Parathyroid adenoma (tissue), 2 donors: ENCODE measurements at regions not wholly inside any gene's neighbourhood (a gene's known extent, or its start where the extent isn't known, plus 50 kb on each side); places are given as distances from the start of the nearest gene placed in this dataset.

Source experiments
- H2AFZ ChIP-seq: fragments of 300-600 bp; sonication (generic); one replicate; pipeline ENCODE4 v1.7.0; 2017; ENCODE audit warnings: antibody characterized with exemption, mild to moderate bottlenecking
- H3K27ac ChIP-seq: fragments of 300-600 bp; sonication (generic); one replicate; pipeline ENCODE4 v1.7.0; 2017
- H3K27me3 ChIP-seq: fragments of 300-600 bp; sonication (generic); one replicate; pipeline ENCODE4 v1.7.0; 2017; ENCODE audit warnings: low read length; ENCODE audit not compliant: control insufficient read depth, insufficient read depth
- H3K36me3 ChIP-seq: fragments of 300-600 bp; sonication (generic); one replicate; pipeline ENCODE4 v1.7.0; 2017; ENCODE audit warnings: low read length; ENCODE audit not compliant: control insufficient read depth, insufficient read depth
- H3K4me1 ChIP-seq: fragments of 300-600 bp; sonication (generic); one replicate; pipeline ENCODE4 v1.7.0; 2017; ENCODE audit warnings: control low read depth
- H3K4me2 ChIP-seq: fragments of 300-600 bp; sonication (generic); one replicate; pipeline ENCODE4 v1.7.0; 2017; ENCODE audit warnings: low read length
- H3K4me3 ChIP-seq: fragments of 300-600 bp; sonication (generic); one replicate; pipeline ENCODE4 v1.7.0; 2017; ENCODE audit warnings: low read depth, low read length
- H3K79me2 ChIP-seq: fragments of 300-600 bp; sonication (generic); one replicate; pipeline ENCODE4 v1.7.0; 2017; ENCODE audit warnings: control low read depth
- H3K9ac ChIP-seq: fragments of 300-600 bp; sonication (generic); one replicate; pipeline ENCODE4 v1.7.0; 2017; ENCODE audit warnings: mild to moderate bottlenecking
- H3K9me3 ChIP-seq: fragments of 300-600 bp; sonication (generic); one replicate; pipeline ENCODE4 v1.7.0; 2017; ENCODE audit warnings: low read length; ENCODE audit not compliant: control insufficient read depth
- CTCF ChIP-seq: fragments of 300-600 bp; sonication (generic); IDR thresholded peaks from one replicate; pipeline ENCODE4 v1.7.0; 2017; ENCODE audit warnings: antibody characterized with exemption, mild to moderate bottlenecking
- donor health status: primary hyperparathyroidism.

- TF ChIP-seq CTCF, result no peak
These were observed 566.4 kb downstream of the DNAH5 start for GRCh38 chr5:13378091-13378490.

GRCh38 chr5:13359344-13359743 lies 585.1 kb downstream of the DNAH5 start:
- Histone ChIP-seq H3K9me3 (no peaks in the 10 kb centered on the region), H3K4me2 (no peak overlapping the region), H3K27ac (no peak overlapping the region), H3K9ac (no peak overlapping the region), H3K4me3 (no peak overlapping the region), H3K79me2 (no peaks in the 10 kb centered on the region), H2AFZ (no peak overlapping the region), H3K4me1 (no peaks in the 10 kb centered on the region), H3K27me3 (no peaks in the 10 kb centered on the region), H3K36me3 (no peaks in the 10 kb centered on the region)
- no peak for TF ChIP-seq CTCF

More at GRCh38 chr5:13378091-13378490, 566.4 kb downstream of the DNAH5 start:
- H2AFZ ChIP-seq, result no peak overlapping the region
- H3K4me2 ChIP-seq, result no peak overlapping the region
- no peaks in the 10 kb centered on the region for H3K9me3 ChIP-seq
- no peak overlapping the region for H3K27ac ChIP-seq
- no peaks in the 10 kb centered on the region for H3K79me2 ChIP-seq
- H3K27me3 ChIP-seq, result no peaks in the 10 kb centered on the region
- no peak overlapping the region for H3K9ac ChIP-seq
- no peaks in the 10 kb centered on the region for H3K36me3 ChIP-seq
- H3K4me3 ChIP-seq, result no peak overlapping the region
- no peaks in the 10 kb centered on the region for H3K4me1 ChIP-seq

- no peak overlapping the region for H2AFZ ChIP-seq
- H3K9ac ChIP-seq, result no peak overlapping the region
- no peaks in the 10 kb centered on the region for H3K36me3 ChIP-seq
- H3K9me3 ChIP-seq, result no peaks in the 10 kb centered on the region
- H3K79me2 ChIP-seq, result no peaks in the 10 kb centered on the region
- no peak overlapping the region for H3K27ac ChIP-seq
- no peak overlapping the region for H3K4me3 ChIP-seq
- TF ChIP-seq CTCF, result no peak
- no peak overlapping the region for H3K4me2 ChIP-seq
- no peaks in the 10 kb centered on the region for H3K4me1 ChIP-seq
- H3K27me3 ChIP-seq, result no peaks in the 10 kb centered on the region
These were observed 586.1 kb downstream of the DNAH5 start for GRCh38 chr5:13358342-13358741.

- Histone ChIP-seq H2AFZ (no peak overlapping the region), H3K27ac (no peak overlapping the region), H3K9ac (no peak overlapping the region), H3K9me3 (no peaks in the 10 kb centered on the region), H3K4me1 (no peaks in the 10 kb centered on the region), H3K4me2 (no peak overlapping the region), H3K79me2 (no peaks in the 10 kb centered on the region), H3K4me3 (no peak overlapping the region), H3K27me3 (no peaks in the 10 kb centered on the region), H3K36me3 (no peaks in the 10 kb centered on the region)
- no peak for TF ChIP-seq CTCF
These were observed 586.6 kb downstream of the DNAH5 start for GRCh38 chr5:13357929-13358328.

- no peak overlapping the region for H3K4me2 ChIP-seq
These were observed 588.3 kb downstream of the DNAH5 start for GRCh38 chr5:13356226-13356625.

More at GRCh38 chr5:13356226-13356625, 588.3 kb downstream of the DNAH5 start:
- no peaks in the 10 kb centered on the region for H3K4me1 ChIP-seq
- H3K9me3 ChIP-seq, result no peaks in the 10 kb centered on the region
- H3K27me3 ChIP-seq, result no peaks in the 10 kb centered on the region
- no peak for TF ChIP-seq CTCF
- H2AFZ ChIP-seq, result no peak overlapping the region
- no peaks in the 10 kb centered on the region for H3K79me2 ChIP-seq
- no peaks in the 10 kb centered on the region for H3K36me3 ChIP-seq
- H3K4me3 ChIP-seq, result no peak overlapping the region
- H3K9ac ChIP-seq, result no peak overlapping the region
- H3K27ac ChIP-seq, result no peak overlapping the region
